ENCODE measurements at regions not wholly inside any gene's neighbourhood (a gene's known extent, or its start where the extent isn't known, plus 50 kb on each side); places are given as distances from the start of the nearest gene placed in this dataset.

- no peak for TF ChIP-seq CTCF (IDR thresholded peaks at IDR 0.05)
- no peak for TF ChIP-seq EP300 (IDR thresholded peaks at IDR 0.05)
Observed at GRCh38 chr3:87968668-87969067, 90.1 kb downstream of the CGGBP1 start.
